GM04504 (cell line): ENCODE measurements at regions not wholly inside any gene's neighbourhood (a gene's known extent, or its start where the extent isn't known, plus 50 kb on each side); places are given as distances from the start of the nearest gene placed in this dataset.

Experiments used
- DNase-seq: peaks from one replicate; pipeline ENCODE4 v3.0.0-alpha.2; 2012; ENCODE audit warnings: low read depth

- no peak for DNase-seq
These were observed 85.2 kb upstream of the PRR23E start for GRCh38 chr3:127107491-127108375.

GRCh38 chr3:127108796-127109195 lies 84.1 kb upstream of the PRR23E start:
- DNase-seq: no peak

- DNase-seq: no peak
These were observed 81.8 kb upstream of the PRR23E start for GRCh38 chr3:127110982-127111693.

- DNase-seq: no peak
These were observed 79.9 kb upstream of the PRR23E start for GRCh38 chr3:127112796-127113570.

GRCh38 chr3:127113571-127113891 lies 79.4 kb upstream of the PRR23E start:
- no peak for DNase-seq

DNA sequence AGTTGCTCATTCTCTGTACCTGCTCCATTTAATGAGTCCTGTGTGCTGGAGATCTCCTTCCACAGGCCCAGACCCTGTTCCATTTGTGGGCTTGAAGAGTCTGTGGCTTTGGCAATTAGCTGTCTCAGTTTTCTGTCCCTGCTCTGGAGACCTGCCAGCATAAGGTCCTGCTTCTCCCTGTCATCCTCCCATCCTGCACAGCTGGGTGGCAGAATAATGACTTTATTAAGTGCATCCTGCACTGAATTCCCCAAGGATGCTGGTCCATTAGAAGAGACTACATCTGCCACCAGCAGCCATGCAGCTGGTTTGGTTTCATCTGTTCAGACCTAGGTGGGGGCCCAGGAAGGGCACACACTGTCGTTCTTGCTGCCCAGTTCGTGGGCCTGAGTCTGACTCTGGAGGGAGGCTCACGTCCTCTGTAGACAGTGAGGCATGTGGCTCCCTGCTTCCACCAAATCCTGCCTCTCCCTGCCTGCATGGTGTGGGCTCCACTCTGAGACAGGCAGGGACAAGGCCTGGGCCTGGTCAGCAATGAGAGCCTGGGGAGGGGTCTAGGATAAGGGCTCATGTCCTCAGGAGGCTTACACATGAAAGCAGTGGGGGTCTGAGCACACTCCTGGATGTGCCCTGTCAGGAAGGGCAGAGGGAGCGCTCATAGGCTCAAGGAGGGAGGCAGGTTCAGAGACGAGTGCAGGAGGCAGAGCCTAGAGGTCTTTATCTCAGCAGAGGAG lies 78.4 kb upstream of the PRR23E start:
- DNase-seq: no peak

GRCh38 chr3:127115691-127116351 lies 77.1 kb upstream of the PRR23E start:
- no peak for DNase-seq

GRCh38 chr3:127118366-127118765 lies 74.6 kb upstream of the PRR23E start:
- DNase-seq: no peak

DNA sequence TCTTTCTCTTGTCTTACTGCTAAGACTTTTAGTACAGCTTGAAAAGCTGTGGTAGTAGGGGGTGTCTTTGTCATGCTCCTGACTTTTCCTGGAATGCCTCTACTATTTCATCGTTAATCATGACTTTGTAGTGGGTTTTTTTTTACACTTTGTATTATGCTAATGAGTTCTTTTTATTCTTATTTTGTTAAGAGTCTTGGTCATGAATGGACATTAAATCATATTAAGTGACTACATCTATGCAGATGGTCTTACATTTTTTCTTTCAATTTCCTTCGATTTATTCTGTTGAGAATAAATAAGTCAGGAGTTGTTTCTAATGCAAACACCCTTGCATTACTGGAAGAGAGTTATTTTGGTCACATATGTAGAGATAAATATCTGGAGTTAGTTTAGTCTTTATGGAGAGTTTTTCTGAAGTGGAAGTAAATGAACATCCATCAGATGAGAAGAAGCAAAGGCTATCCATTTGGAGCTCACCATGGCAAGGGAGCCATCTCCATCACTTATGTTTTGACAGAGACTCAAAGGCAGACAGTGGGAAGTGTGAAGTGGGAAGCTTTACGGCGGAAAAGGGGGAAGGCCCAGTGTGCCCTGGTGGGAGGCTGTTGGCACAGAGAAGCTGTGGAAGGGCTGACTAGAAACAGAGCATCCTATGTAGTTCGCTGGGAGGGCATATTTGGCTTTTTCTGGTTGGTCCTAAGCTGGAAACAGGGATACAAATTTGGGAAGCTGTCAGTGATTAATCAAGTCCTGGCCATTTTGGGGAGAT lies 73.1 kb upstream of the PRR23E start:
- no peak for DNase-seq

DNA sequence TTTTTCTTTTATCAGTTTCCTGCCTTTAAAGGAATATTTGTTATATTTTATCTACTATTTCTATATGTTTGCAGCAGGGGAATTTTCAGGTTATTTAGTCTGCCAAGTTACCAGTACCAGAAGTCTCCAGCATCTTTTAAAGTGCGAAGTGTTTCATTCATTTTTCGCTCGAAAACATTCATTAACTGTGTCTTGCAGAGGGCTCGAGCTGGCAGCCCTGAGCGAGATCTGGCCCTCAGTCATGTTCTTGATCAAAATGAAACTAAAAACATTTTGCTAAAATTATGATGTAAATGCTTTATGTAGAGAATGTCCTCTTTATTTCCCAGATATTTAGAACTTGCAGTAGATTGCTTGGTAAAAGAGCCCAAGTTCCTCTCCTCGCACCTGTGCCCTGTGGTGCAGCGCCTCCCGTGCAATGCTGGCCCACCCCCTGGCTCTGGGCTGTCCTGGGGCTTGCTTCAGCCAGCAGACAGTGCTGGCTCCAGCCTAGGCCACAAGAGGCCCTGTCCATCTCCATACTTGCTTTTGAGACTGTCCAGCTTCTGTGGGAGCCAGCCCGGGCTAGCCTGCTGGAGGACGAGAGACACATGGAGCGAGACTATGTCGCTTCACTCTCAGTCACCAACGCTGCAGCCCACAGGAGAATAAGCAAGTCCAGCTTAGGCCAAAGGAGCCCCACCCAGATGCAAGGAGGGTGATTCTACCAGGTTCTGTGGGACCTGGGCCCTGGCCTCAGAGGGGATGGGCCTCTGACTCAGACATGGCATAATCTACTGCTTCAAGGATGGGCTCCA lies 71.9 kb upstream of the PRR23E start:
- DNase-seq: no peak

- DNase-seq: no peak
These were observed 71.0 kb upstream of the PRR23E start for GRCh38 chr3:127121885-127122284.

GRCh38 chr3:127123533-127123932 lies 69.4 kb upstream of the PRR23E start:
- no peak for DNase-seq

DNA sequence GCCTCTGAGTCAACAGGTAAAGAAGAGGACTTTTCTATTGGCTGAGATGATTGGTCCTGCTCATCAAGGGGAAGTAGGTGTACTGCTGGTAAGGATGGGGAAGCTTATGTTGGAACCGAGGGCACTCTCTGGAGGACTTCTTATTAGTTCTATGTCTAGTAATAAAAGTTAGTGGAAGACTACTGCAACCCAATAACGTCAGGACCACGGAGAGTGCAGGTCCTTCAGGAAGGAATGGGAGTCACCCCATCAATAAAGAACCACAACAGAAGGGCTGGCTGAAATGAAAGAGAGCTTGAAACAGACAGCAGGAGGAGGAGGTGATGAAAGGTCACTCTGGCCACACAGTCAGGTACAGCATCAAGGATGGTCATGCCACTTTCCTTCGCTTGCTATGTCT lies 68.8 kb upstream of the PRR23E start:
- DNase-seq: no peak

- DNase-seq: no peak
These were observed 61.3 kb upstream of the PRR23E start for GRCh38 chr3:127131424-127132170.

- no peak for DNase-seq
These were observed 60.1 kb upstream of the PRR23E start for GRCh38 chr3:127132876-127133275.

GRCh38 chr3:127133971-127134370 lies 59.0 kb upstream of the PRR23E start:
- no peak for DNase-seq

DNA sequence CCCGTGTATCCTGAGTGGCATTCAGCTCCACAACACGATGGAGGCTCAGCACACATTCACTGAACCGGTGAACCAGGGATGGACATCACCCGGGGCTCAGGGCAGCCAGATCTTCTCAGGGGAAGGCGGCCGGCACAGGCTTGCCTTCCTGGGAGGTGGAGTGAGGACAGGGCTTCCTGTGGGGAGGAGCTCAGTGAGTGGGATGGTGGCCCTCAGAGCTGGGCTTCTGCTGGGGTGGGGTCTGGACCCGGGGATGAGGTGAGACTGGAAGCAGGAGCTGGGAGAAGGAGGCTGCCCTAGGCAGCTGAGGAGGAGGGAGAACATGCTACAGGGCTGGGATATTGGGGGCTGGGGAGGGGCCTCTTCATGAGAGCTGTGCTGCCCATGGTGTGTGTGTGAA lies 58.5 kb upstream of the PRR23E start:
- DNase-seq: no peak

- DNase-seq: no peak
These were observed 58.1 kb upstream of the PRR23E start for GRCh38 chr3:127134887-127135240.
